ENCODE measurements at regions not wholly inside any gene's neighbourhood (a gene's known extent, or its start where the extent isn't known, plus 50 kb on each side); places are given as distances from the start of the nearest gene placed in this dataset.

GRCh38 chr18:72427721-72428120 lies 116.4 kb downstream of the CBLN2 start:
- BruUV-seq (replicated peaks) = no TSS peak
- POLR2A ChIA-PET = no interaction called here

More at GRCh38 chr18:72427721-72428120, 116.4 kb downstream of the CBLN2 start:
- no peak for ATAC-seq
- H3K79me2 ChIP-seq (ENCODE audit: insufficient read depth, low read length) = no peaks in the 10 kb centered on the region
- no peaks in the 10 kb centered on the region for H3K27me3 ChIP-seq (ENCODE audit: insufficient read depth, low read length)
- no peaks in the 10 kb centered on the region; the same call in 1 of the 2 replicates for H4K20me1 ChIP-seq (ENCODE audit: insufficient read depth)
- CTCF ChIA-PET = no interaction called here
- no peak overlapping the region for H3K4me3 ChIP-seq (replicated peaks in 1 of 2; ENCODE audit: low read depth in 1 of 2, low read length in 2 of 2)
- no peaks in the 10 kb centered on the region for H3K9me2 ChIP-seq (ENCODE audit: insufficient read depth)
- intact Hi-C loops (cut with micrococcal nuclease) = no loop called here
- no peak overlapping the region for H3K27ac ChIP-seq (ENCODE audit: low read depth, low read length)
- H3K36me3 ChIP-seq (ENCODE audit: control insufficient read depth in 1 of 2, insufficient read depth in 2 of 2, low read length in 2 of 2) = no peaks in the 10 kb centered on the region
- H3K4me1 ChIP-seq (ENCODE audit: control insufficient read depth in 1 of 2, insufficient read depth in 2 of 2, low read length in 2 of 2) = no peaks in the 10 kb centered on the region
- no peak overlapping the region for H3K9ac ChIP-seq (ENCODE audit: low read length)
- RAD21 ChIA-PET (ENCODE audit: low non-redundant PET in 1 of 2, low total read pairs in 2 of 2, uncharacterized antibody in 2 of 2, unreplicated experiment in 2 of 2) = no interaction called here
- DNase-seq (ENCODE audit: low read depth, low spot score) = no peak
- H2AFZ ChIP-seq (ENCODE audit: low read depth, low read length, poor library complexity, severe bottlenecking) = no peak overlapping the region
- no peak overlapping the region for H3K4me2 ChIP-seq (ENCODE audit: low read length)
- TF ChIP-seq ZNF274 (IDR thresholded peaks at IDR 0.05; ENCODE audit: low read depth, low read length) = no peak
- no peak for TF ChIP-seq CEBPB (IDR thresholded peaks at IDR 0.05; ENCODE audit: low read depth)
- TF ChIP-seq POLR2AphosphoS5 (IDR thresholded peaks at IDR 0.05; ENCODE audit: low read depth, low read length) = no peak
- TF ChIP-seq ZBTB33 (IDR thresholded peaks at IDR 0.05; ENCODE audit: extremely low read depth, insufficient replicate concordance, low read length) = no peak
- no peak for TF ChIP-seq TCF7L2 (IDR thresholded peaks at IDR 0.05; ENCODE audit: borderline replicate concordance, extremely low read depth, insufficient read depth, insufficient read length)
- TF ChIP-seq CTCF (IDR thresholded peaks at IDR 0.05 in 2 of 3, conservative IDR thresholded peaks at IDR 0.05 in 1 of 3; ENCODE audit: borderline replicate concordance in 1 of 3, insufficient read depth in 1 of 3, low read depth in 2 of 3, low read length in 2 of 3) = no peak
- peaks cover 0 to 13% of the 10 kb centered on the region in 2 experiments; a peak in 3 of 4 replicates for H3K9me3 ChIP-seq (ENCODE audit: control insufficient read depth in 1 of 2, insufficient read depth in 1 of 2, low read depth in 1 of 2, low read length in 2 of 2)

Data from HCT116 (cell line).